K562 (cell line): ENCODE measurements at regions not wholly inside any gene's neighbourhood (a gene's known extent, or its start where the extent isn't known, plus 50 kb on each side); places are given as distances from the start of the nearest gene placed in this dataset.

Experiments used
- ATF2 ChIP-seq: sonication (generic); formaldehyde crosslinking; IDR thresholded peaks from 2 replicates; pipeline ENCODE4 v1.8.1; 2022; ENCODE audit warnings: missing genetic modification reagents
- CEBPB ChIP-seq: fragments of 450-650 bp; IDR thresholded peaks from 2 replicates; pipeline ENCODE4 v1.6.1; 2016; ENCODE audit warnings: missing genetic modification characterization, missing compliant biosample characterization
- CTCF ChIP-seq, 3 experiments: IDR thresholded peaks in 2 of 3; conservative IDR thresholded peaks in 1 of 3; 2 replicates each; pipeline ENCODE4 v1.5.1; 2011 to 2012; ENCODE audit warnings: low read length in 3 of 3, mild to moderate bottlenecking in 3 of 3, control low read depth in 2 of 3, improper control_type of control experiment in 1 of 3, inconsistent platforms in 1 of 3, low read depth in 1 of 3, mixed read lengths in 1 of 3, moderate library complexity in 1 of 3; ENCODE audit not compliant: insufficient read depth in 2 of 3
- HEY1 ChIP-seq: fragments of 250-450 bp; sonication (Bioruptor Pico); IDR thresholded peaks from 2 replicates; pipeline ENCODE4 v1.5.0; 2020; ENCODE audit warnings: mild to moderate bottlenecking, moderate library complexity, borderline replicate concordance
- NFATC3 ChIP-seq: fragments of 450-650 bp; IDR thresholded peaks from 2 replicates; pipeline ENCODE4 v1.6.1; 2017; ENCODE audit warnings: mild to moderate bottlenecking
- NRF1 ChIP-seq, 2 experiments: fragments of 450-650 bp; IDR thresholded peaks in 1 of 2; conservative IDR thresholded peaks in 1 of 2; 2 replicates each; pipeline ENCODE4 v1.6.1; 2014; ENCODE audit warnings: mild to moderate bottlenecking in 2 of 2
- SPI1 ChIP-seq: IDR thresholded peaks from 2 replicates; pipeline ENCODE4 v1.6.1; 2011; ENCODE audit warnings: low read depth, low read length, control low read depth, borderline replicate concordance
- YY1 ChIP-seq, 3 experiments: IDR thresholded peaks; 2 replicates each; pipeline ENCODE4 v1.6.1; 2011; ENCODE audit warnings: low read length in 2 of 3, mild to moderate bottlenecking in 2 of 3, moderate library complexity in 2 of 3, borderline replicate concordance in 1 of 3, control low read depth in 1 of 3, low read depth in 1 of 3; ENCODE audit not compliant: insufficient read depth in 3 of 3, insufficient replicate concordance in 2 of 3, control insufficient read depth in 1 of 3, insufficient read length in 1 of 3; ENCODE audit errors: extremely low read depth in 1 of 3
- ZBTB43 ChIP-seq: sonication (generic); formaldehyde crosslinking; IDR thresholded peaks from 2 replicates; pipeline ENCODE4 v1.8.0; 2023; ENCODE audit warnings: mild to moderate bottlenecking, missing genetic modification reagents
- ZNF165 ChIP-seq: fragments of 250-450 bp; sonication (Bioruptor Pico); IDR thresholded peaks from 2 replicates; pipeline ENCODE4 v1.4.0; 2020; ENCODE audit warnings: borderline replicate concordance
- TF ChIP-seq, protein P1 (sequence below): sonication (generic); formaldehyde crosslinking; IDR thresholded peaks from 2 replicates; pipeline ENCODE4 v1.8.1; 2023; ENCODE audit warnings: mild to moderate bottlenecking, missing genetic modification reagents

GRCh38 chrX:28205905-28206304 is 224.7 kb upstream of the DCAF8L1 start:
- TF ChIP-seq CTCF (IDR thresholded peaks at IDR 0.05 in 2 of 3, conservative IDR thresholded peaks at IDR 0.05 in 1 of 3; ENCODE audit: insufficient read depth in 2 of 3, low read depth in 1 of 3, low read length in 3 of 3) (no peak), SPI1 (no peak), NRF1 (conservative IDR thresholded peaks at IDR 0.05 in 1 of 2, IDR thresholded peaks at IDR 0.05 in 1 of 2) (no peak), YY1 (IDR thresholded peaks at IDR 0.05; ENCODE audit: borderline replicate concordance in 1 of 3, control insufficient read depth in 1 of 3, extremely low read depth in 1 of 3, insufficient read depth in 3 of 3, insufficient read length in 1 of 3, insufficient replicate concordance in 2 of 3, low read depth in 1 of 3, low read length in 2 of 3) (no peak), HEY1 (CRISPR knock-in tag) (no peak), NFATC3 (no peak), ZNF165 (no peak), ATF2 (CRISPR knock-in tag) (no peak), CEBPB (tag) (no peak), ZBTB43 (no peak)
- TF ChIP-seq, protein P1, sequence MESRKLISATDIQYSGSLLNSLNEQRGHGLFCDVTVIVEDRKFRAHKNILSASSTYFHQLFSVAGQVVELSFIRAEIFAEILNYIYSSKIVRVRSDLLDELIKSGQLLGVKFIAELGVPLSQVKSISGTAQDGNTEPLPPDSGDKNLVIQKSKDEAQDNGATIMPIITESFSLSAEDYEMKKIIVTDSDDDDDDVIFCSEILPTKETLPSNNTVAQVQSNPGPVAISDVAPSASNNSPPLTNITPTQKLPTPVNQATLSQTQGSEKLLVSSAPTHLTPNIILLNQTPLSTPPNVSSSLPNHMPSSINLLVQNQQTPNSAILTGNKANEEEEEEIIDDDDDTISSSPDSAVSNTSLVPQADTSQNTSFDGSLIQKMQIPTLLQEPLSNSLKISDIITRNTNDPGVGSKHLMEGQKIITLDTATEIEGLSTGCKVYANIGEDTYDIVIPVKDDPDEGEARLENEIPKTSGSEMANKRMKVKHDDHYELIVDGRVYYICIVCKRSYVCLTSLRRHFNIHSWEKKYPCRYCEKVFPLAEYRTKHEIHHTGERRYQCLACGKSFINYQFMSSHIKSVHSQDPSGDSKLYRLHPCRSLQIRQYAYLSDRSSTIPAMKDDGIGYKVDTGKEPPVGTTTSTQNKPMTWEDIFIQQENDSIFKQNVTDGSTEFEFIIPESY (CRISPR knock-in tag): no peak
